ENCODE measurements at regions not wholly inside any gene's neighbourhood (a gene's known extent, or its start where the extent isn't known, plus 50 kb on each side); places are given as distances from the start of the nearest gene placed in this dataset.

DNA sequence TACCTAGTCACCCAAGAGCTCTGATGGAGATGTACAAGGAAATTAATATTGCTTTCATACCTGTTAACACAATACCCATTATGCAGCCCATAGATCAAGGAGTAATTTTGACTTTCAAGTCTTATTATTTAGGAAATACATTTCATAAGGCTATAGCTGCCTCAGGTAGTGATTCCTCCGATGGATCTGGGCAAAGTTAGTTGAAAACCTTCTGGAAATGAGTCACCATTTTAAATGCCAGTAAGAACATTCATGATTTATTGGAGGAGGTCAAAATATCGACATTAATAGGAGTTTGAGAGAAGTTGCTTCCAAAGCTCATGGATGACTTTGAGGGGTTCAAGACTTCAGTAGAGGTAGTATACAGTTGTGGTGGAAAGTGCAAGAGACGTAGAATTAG is 931.4 kb upstream of the ACVR2A start:
- Histone ChIP-seq H3K36me3 (ENCODE audit: insufficient read depth) (no peaks in the 10 kb centered on the region), H4K20me1 (replicated peaks; ENCODE audit: insufficient read depth) (no peaks in the 10 kb centered on the region), H3K27ac (ENCODE audit: low read depth) (no peak overlapping the region), H3K27me3 (ENCODE audit: insufficient read depth) (no peaks in the 10 kb centered on the region), H3F3A (replicated peaks; ENCODE audit: low read depth) (no peaks in the 10 kb centered on the region), H2AFZ (no peak overlapping the region), H3K4me1 (ENCODE audit: insufficient read depth) (no peaks in the 10 kb centered on the region), H3K4me3 (no peak overlapping the region), H3K9me2 (ENCODE audit: insufficient read depth) (no peaks in the 10 kb centered on the region), H3K4me2 (no peak overlapping the region), H3K79me2 (replicated peaks; ENCODE audit: insufficient read depth) (no peaks in the 10 kb centered on the region)
- Mint-ChIP-seq H3K4me1 (peaks cover 6% of the 10 kb centered on the region; the same call in 2 of the 3 replicates), H3K36me3 (ENCODE audit: low read depth) (no peaks in the 10 kb centered on the region), H3K27ac (no peak overlapping the region), H3K4me3 (no peak overlapping the region), H3K9me3 (no peaks in the 10 kb centered on the region), H3K27me3 (ENCODE audit: insufficient read depth, low read depth, poor library complexity) (peaks cover 3% of the 10 kb centered on the region)
- DNase-seq (ENCODE audit: low spot score): no peak
- TF ChIP-seq, protein P1, sequence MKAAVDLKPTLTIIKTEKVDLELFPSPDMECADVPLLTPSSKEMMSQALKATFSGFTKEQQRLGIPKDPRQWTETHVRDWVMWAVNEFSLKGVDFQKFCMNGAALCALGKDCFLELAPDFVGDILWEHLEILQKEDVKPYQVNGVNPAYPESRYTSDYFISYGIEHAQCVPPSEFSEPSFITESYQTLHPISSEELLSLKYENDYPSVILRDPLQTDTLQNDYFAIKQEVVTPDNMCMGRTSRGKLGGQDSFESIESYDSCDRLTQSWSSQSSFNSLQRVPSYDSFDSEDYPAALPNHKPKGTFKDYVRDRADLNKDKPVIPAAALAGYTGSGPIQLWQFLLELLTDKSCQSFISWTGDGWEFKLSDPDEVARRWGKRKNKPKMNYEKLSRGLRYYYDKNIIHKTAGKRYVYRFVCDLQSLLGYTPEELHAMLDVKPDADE (IDR thresholded peaks at IDR 0.05): no peak
- TF ChIP-seq JUNB (IDR thresholded peaks at IDR 0.05; ENCODE audit: unreplicated experiment) (no peak), REST (IDR thresholded peaks at IDR 0.05; ENCODE audit: unreplicated experiment) (no peak), STAT1 (IDR thresholded peaks at IDR 0.05; ENCODE audit: unreplicated experiment) (no peak), CTCF (conservative IDR thresholded peaks at IDR 0.05; ENCODE audit: low read depth in 2 of 2) (no peak), ZNF114 (CRISPR knock-in tag; IDR thresholded peaks at IDR 0.05) (no peak)
- TF ChIP-seq, protein P2, sequence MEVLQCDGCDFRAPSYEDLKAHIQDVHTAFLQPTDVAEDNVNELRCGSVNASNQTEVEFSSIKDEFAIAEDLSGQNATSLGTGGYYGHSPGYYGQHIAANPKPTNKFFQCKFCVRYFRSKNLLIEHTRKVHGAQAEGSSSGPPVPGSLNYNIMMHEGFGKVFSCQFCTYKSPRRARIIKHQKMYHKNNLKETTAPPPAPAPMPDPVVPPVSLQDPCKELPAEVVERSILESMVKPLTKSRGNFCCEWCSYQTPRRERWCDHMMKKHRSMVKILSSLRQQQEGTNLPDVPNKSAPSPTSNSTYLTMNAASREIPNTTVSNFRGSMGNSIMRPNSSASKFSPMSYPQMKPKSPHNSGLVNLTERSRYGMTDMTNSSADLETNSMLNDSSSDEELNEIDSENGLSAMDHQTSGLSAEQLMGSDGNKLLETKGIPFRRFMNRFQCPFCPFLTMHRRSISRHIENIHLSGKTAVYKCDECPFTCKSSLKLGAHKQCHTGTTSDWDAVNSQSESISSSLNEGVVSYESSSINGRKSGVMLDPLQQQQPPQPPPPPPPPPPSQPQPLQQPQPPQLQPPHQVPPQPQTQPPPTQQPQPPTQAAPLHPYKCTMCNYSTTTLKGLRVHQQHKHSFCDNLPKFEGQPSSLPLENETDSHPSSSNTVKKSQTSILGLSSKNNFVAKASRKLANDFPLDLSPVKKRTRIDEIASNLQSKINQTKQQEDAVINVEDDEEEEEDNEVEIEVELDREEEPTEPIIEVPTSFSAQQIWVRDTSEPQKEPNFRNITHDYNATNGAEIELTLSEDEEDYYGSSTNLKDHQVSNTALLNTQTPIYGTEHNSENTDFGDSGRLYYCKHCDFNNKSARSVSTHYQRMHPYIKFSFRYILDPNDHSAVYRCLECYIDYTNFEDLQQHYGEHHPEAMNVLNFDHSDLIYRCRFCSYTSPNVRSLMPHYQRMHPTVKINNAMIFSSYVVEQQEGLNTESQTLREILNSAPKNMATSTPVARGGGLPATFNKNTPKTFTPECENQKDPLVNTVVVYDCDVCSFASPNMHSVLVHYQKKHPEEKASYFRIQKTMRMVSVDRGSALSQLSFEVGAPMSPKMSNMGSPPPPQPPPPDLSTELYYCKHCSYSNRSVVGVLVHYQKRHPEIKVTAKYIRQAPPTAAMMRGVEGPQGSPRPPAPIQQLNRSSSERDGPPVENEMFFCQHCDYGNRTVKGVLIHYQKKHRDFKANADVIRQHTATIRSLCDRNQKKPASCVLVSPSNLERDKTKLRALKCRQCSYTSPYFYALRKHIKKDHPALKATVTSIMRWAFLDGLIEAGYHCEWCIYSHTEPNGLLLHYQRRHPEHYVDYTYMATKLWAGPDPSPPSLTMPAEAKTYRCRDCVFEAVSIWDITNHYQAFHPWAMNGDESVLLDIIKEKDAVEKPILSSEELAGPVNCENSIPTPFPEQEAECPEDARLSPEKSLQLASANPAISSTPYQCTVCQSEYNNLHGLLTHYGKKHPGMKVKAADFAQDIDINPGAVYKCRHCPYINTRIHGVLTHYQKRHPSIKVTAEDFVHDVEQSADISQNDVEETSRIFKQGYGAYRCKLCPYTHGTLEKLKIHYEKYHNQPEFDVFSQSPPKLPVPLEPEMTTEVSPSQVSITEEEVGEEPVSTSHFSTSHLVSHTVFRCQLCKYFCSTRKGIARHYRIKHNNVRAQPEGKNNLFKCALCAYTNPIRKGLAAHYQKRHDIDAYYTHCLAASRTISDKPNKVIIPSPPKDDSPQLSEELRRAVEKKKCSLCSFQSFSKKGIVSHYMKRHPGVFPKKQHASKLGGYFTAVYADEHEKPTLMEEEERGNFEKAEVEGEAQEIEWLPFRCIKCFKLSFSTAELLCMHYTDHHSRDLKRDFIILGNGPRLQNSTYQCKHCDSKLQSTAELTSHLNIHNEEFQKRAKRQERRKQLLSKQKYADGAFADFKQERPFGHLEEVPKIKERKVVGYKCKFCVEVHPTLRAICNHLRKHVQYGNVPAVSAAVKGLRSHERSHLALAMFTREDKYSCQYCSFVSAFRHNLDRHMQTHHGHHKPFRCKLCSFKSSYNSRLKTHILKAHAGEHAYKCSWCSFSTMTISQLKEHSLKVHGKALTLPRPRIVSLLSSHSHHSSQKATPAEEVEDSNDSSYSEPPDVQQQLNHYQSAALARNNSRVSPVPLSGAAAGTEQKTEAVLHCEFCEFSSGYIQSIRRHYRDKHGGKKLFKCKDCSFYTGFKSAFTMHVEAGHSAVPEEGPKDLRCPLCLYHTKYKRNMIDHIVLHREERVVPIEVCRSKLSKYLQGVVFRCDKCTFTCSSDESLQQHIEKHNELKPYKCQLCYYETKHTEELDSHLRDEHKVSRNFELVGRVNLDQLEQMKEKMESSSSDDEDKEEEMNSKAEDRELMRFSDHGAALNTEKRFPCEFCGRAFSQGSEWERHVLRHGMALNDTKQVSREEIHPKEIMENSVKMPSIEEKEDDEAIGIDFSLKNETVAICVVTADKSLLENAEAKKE (CRISPR knock-in tag; IDR thresholded peaks at IDR 0.05): no peak
- no peak for ATAC-seq

All from GM23338 (cell line).